ENCODE measurements at regions not wholly inside any gene's neighbourhood (a gene's known extent, or its start where the extent isn't known, plus 50 kb on each side); places are given as distances from the start of the nearest gene placed in this dataset.
A peak's percentile ranks its signal among the peaks of the same experiment; 100 is the strongest.

- no peak overlapping the region for H3K4me3 ChIP-seq (ENCODE audit: low read depth, low read length)
- TF ChIP-seq CTCF (IDR thresholded peaks at IDR 0.05; ENCODE audit: low read depth, low read length): no peak
- no peak for DNase-seq (ENCODE audit: low read depth, low spot score)
- in situ Hi-C loops (cut with HindIII; ENCODE audit: low sequenced_read_pairs): no loop called here
These were observed 99.4 kb upstream of the PLEKHA5 start for GRCh38 chr12:19030180-19030579.

- no peak overlapping the region for H3K4me3 ChIP-seq (ENCODE audit: low read depth, low read length)
- TF ChIP-seq CTCF (IDR thresholded peaks at IDR 0.05; ENCODE audit: low read depth, low read length): no peak
- in situ Hi-C loops (cut with HindIII; ENCODE audit: low sequenced_read_pairs): no loop called here
These were observed 98.9 kb upstream of the PLEKHA5 start for GRCh38 chr12:19030603-19031002.

GRCh38 chr12:19031032-19031431, 98.5 kb upstream of the PLEKHA5 start:
- peak; percentile 85 for DNase-seq (ENCODE audit: low read depth, low spot score)
- no peak for TF ChIP-seq CTCF (IDR thresholded peaks at IDR 0.05; ENCODE audit: low read depth, low read length)
- in situ Hi-C loops (cut with HindIII; ENCODE audit: low sequenced_read_pairs): no loop called here
- H3K4me3 ChIP-seq (ENCODE audit: low read depth, low read length): no peak overlapping the region

More at GRCh38 chr12:19030603-19031002, 98.9 kb upstream of the PLEKHA5 start:
- DNase-seq (ENCODE audit: low read depth, low spot score): no peak

- in situ Hi-C loops (cut with HindIII; ENCODE audit: low sequenced_read_pairs): no loop called here
- no peak for DNase-seq (ENCODE audit: low read depth, low spot score)
- no peak overlapping the region for H3K4me3 ChIP-seq (ENCODE audit: low read depth, low read length)
- no peak for TF ChIP-seq CTCF (IDR thresholded peaks at IDR 0.05; ENCODE audit: low read depth, low read length)
These were observed 96.7 kb upstream of the PLEKHA5 start for GRCh38 chr12:19032826-19033225.

GRCh38 chr12:19033244-19033643, 96.3 kb upstream of the PLEKHA5 start:
- no peak for DNase-seq (ENCODE audit: low read depth, low spot score)
- no peak for TF ChIP-seq CTCF (IDR thresholded peaks at IDR 0.05; ENCODE audit: low read depth, low read length)
- H3K4me3 ChIP-seq (ENCODE audit: low read depth, low read length): no peak overlapping the region
- in situ Hi-C loops (cut with HindIII; ENCODE audit: low sequenced_read_pairs): no loop called here

GRCh38 chr12:19034937-19035336, 94.6 kb upstream of the PLEKHA5 start:
- in situ Hi-C loops (cut with HindIII; ENCODE audit: low sequenced_read_pairs): no loop called here
- TF ChIP-seq CTCF (IDR thresholded peaks at IDR 0.05; ENCODE audit: low read depth, low read length): no peak
- no peak for DNase-seq (ENCODE audit: low read depth, low spot score)
- no peak overlapping the region for H3K4me3 ChIP-seq (ENCODE audit: low read depth, low read length)

GRCh38 chr12:19035536-19035935, 94.0 kb upstream of the PLEKHA5 start:
- TF ChIP-seq CTCF (IDR thresholded peaks at IDR 0.05; ENCODE audit: low read depth, low read length): no peak
- no peak for DNase-seq (ENCODE audit: low read depth, low spot score)
- no peak overlapping the region for H3K4me3 ChIP-seq (ENCODE audit: low read depth, low read length)
- in situ Hi-C loops (cut with HindIII; ENCODE audit: low sequenced_read_pairs): no loop called here

Data from astrocyte of the spinal cord (primary cell).